Endothelial cell (in vitro differentiated cells): ENCODE measurements at regions not wholly inside any gene's neighbourhood (a gene's known extent, or its start where the extent isn't known, plus 50 kb on each side); places are given as distances from the start of the nearest gene placed in this dataset.

Experiments used
- DNase-seq: peaks from one replicate; pipeline ENCODE4 v3.0.0; 2021; ENCODE audit warnings: low spot score
- H3K27ac Mint-ChIP-seq: one replicate; pipeline ENCODE4 v1.8.0; 2021; ENCODE audit warnings: mixed read lengths, inconsistent platforms; ENCODE audit not compliant: unreplicated experiment
- H3K27me3 Mint-ChIP-seq: one replicate; pipeline ENCODE4 v1.8.0; 2021; ENCODE audit warnings: mild to moderate bottlenecking, moderate library complexity, mixed read lengths, inconsistent platforms; ENCODE audit not compliant: unreplicated experiment
- H3K36me3 Mint-ChIP-seq: one replicate; pipeline ENCODE4 v1.8.0; 2021; ENCODE audit warnings: mild to moderate bottlenecking, low read depth, mixed read lengths, inconsistent platforms; ENCODE audit not compliant: unreplicated experiment
- H3K4me1 Mint-ChIP-seq: one replicate; pipeline ENCODE4 v1.8.0; 2021; ENCODE audit warnings: mild to moderate bottlenecking, mixed read lengths, inconsistent platforms; ENCODE audit not compliant: unreplicated experiment
- H3K4me3 Mint-ChIP-seq: one replicate; pipeline ENCODE4 v1.8.0; 2021; ENCODE audit warnings: mild to moderate bottlenecking, mixed read lengths, inconsistent platforms; ENCODE audit not compliant: unreplicated experiment
- H3K9me3 Mint-ChIP-seq: one replicate; pipeline ENCODE4 v1.8.0; 2021; ENCODE audit warnings: mixed read lengths, inconsistent platforms; ENCODE audit not compliant: unreplicated experiment
- TF ChIP-seq, protein P1 (sequence below): fragments of 200-600 bp; sonication (generic); IDR thresholded peaks from one replicate; pipeline ENCODE4 v1.5.0; 2021; ENCODE audit warnings: antibody characterized with exemption; ENCODE audit not compliant: unreplicated experiment

DNA sequence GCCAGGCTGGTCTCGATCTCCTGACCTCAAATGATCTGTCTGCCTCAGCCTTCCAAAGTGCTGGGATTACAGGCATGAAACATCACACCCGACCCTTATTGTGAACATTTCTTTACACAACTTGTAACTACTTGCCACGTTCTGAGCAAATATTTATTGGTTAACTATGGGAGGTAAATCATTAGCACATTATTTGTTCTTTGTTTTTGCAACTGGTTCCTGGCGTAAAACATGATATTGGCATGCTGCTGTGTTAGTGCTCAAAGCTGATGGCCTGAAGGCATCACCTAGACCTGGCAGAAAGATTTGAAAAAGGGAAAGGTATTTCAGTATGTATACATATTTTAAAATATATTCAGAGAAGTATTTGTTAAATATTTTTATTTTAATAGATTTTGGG, 438.3 kb upstream of the PRKX start:
- no peaks in the 10 kb centered on the region for H3K36me3 Mint-ChIP-seq
- no peak overlapping the region for H3K4me3 Mint-ChIP-seq
- no peak overlapping the region for H3K27ac Mint-ChIP-seq
- no peaks in the 10 kb centered on the region for H3K9me3 Mint-ChIP-seq
- H3K27me3 Mint-ChIP-seq, result no peaks in the 10 kb centered on the region
- DNase-seq, result no peak
- no peaks in the 10 kb centered on the region for H3K4me1 Mint-ChIP-seq
- TF ChIP-seq, protein P1, sequence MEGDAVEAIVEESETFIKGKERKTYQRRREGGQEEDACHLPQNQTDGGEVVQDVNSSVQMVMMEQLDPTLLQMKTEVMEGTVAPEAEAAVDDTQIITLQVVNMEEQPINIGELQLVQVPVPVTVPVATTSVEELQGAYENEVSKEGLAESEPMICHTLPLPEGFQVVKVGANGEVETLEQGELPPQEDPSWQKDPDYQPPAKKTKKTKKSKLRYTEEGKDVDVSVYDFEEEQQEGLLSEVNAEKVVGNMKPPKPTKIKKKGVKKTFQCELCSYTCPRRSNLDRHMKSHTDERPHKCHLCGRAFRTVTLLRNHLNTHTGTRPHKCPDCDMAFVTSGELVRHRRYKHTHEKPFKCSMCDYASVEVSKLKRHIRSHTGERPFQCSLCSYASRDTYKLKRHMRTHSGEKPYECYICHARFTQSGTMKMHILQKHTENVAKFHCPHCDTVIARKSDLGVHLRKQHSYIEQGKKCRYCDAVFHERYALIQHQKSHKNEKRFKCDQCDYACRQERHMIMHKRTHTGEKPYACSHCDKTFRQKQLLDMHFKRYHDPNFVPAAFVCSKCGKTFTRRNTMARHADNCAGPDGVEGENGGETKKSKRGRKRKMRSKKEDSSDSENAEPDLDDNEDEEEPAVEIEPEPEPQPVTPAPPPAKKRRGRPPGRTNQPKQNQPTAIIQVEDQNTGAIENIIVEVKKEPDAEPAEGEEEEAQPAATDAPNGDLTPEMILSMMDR, result no peak

- TF ChIP-seq, protein P1, result no peak
- H3K36me3 Mint-ChIP-seq, result no peaks in the 10 kb centered on the region
- H3K27me3 Mint-ChIP-seq, result no peaks in the 10 kb centered on the region
- H3K4me3 Mint-ChIP-seq, result no peak overlapping the region
- DNase-seq, result no peak
- no peak overlapping the region for H3K27ac Mint-ChIP-seq
- H3K9me3 Mint-ChIP-seq, result no peaks in the 10 kb centered on the region
- H3K4me1 Mint-ChIP-seq, result no peaks in the 10 kb centered on the region
Observed at GRCh38 chrX:4150259-4150658, 436.8 kb upstream of the PRKX start.

DNA sequence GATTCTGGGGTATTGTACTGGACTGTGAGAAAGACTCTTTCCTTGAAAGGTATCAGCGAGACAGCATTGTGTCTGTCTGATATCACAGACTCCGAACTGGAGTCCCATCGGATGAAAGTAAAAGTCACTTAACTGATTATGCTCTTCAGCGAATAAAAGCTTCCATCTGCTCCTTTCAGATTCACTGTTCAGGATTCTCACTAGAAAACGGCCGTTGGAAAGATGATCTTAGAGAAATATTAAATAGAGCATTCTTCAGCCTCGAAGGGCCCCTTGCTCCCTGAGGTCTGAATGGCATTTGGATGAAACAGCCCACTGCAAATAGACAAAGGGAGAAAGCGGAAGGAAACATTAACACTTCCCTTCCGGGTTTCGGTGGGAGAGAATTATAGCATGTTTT, 416.2 kb upstream of the PRKX start:
- peaks cover 1% of the 10 kb centered on the region for H3K27me3 Mint-ChIP-seq
- no peaks in the 10 kb centered on the region for H3K4me1 Mint-ChIP-seq
- H3K9me3 Mint-ChIP-seq, result no peaks in the 10 kb centered on the region
- TF ChIP-seq, protein P1, result no peak
- no peaks in the 10 kb centered on the region for H3K36me3 Mint-ChIP-seq
- H3K4me3 Mint-ChIP-seq, result no peak overlapping the region
- no peak for DNase-seq
- H3K27ac Mint-ChIP-seq, result no peak overlapping the region

DNA sequence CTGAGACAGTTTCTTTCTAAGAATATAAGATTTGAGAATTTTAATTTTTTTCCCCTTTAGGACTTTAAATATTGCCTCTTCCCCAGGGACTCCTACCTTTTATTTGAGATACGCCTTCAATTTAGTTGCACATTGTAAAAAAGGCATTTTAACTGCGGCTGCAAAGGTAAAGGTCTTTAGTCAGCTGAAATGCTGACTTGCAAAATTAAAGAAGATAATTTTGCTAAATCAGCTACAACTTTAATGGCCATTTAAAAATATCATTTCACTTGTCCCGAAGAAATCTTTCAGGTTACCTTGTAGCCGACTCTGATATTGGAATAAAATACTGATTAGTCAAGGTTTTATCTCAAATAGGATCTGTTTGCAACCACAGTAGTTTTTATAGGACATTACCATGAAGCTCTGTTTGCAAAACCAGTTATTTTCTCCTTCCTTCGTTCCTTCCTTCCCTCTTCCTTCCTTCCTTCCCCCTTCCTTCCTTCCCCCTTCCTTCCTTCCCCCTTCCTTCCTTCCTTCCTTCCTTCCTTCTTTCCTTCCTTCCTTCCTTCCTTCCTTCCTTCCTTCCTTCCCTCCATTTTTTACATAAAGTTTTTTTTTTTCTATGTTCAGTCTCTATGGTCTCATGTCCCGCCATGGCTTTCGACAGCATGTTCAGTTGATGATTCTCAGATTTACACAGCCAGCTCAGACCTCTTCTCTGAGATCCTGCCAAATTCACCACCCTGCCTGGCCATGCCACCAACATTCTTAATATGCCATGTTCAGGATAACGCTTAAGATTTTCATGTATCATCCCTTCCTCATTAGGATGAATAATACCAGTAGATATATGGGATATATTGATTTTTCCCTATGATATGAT, 405.4 kb upstream of the PRKX start:
- Mint-ChIP-seq H3K4me1 (no peaks in the 10 kb centered on the region), H3K27me3 (no peaks in the 10 kb centered on the region), H3K36me3 (no peaks in the 10 kb centered on the region)

GRCh38 chrX:4110964-4111363, 397.5 kb upstream of the PRKX start:
- no peaks in the 10 kb centered on the region for H3K27me3 Mint-ChIP-seq
- H3K4me3 Mint-ChIP-seq, result no peak overlapping the region
- DNase-seq, result no peak
- no peaks in the 10 kb centered on the region for H3K4me1 Mint-ChIP-seq
- TF ChIP-seq, protein P1, result no peak
- no peaks in the 10 kb centered on the region for H3K36me3 Mint-ChIP-seq
- H3K27ac Mint-ChIP-seq, result no peak overlapping the region
- no peaks in the 10 kb centered on the region for H3K9me3 Mint-ChIP-seq

More for the DNA sequence above, 405.4 kb upstream of the PRKX start:
- no peak for DNase-seq
- Mint-ChIP-seq H3K9me3 (no peaks in the 10 kb centered on the region), H3K27ac (no peak overlapping the region), H3K4me3 (no peak overlapping the region)
- TF ChIP-seq, protein P1, result no peak
